GM23338 (cell line): ENCODE measurements at regions not wholly inside any gene's neighbourhood (a gene's known extent, or its start where the extent isn't known, plus 50 kb on each side); places are given as distances from the start of the nearest gene placed in this dataset.

Experiments used
- ATAC-seq: fragments of 200-7000 bp; cut with Tn5 transposase; 3 replicates; pipeline ENCODE4 v1.9.1; 2020
- DNase-seq: peaks from one replicate; pipeline ENCODE4 v3.0.0-alpha.2; 2015; ENCODE audit warnings: low spot score
- H2AFZ ChIP-seq: fragments of 200-600 bp; sonication (generic); 2 replicates; pipeline ENCODE4 v1.8.0; 2016; ENCODE audit warnings: antibody characterized with exemption, mild to moderate bottlenecking, moderate library complexity
- H3F3A ChIP-seq: fragments of 200-600 bp; sonication (generic); replicated peaks from 2 replicates; pipeline ENCODE4 v1.8.0; 2017; ENCODE audit warnings: antibody characterized with exemption, mixed run types, low read depth
- H3K27ac ChIP-seq: fragments of 200-600 bp; sonication (generic); 2 replicates; pipeline ENCODE4 v1.6.1; 2016; ENCODE audit warnings: low read depth
- H3K27me3 ChIP-seq: fragments of 200-600 bp; sonication (generic); 2 replicates; pipeline ENCODE4 v1.8.0; 2016; ENCODE audit warnings: mild to moderate bottlenecking, mixed run types, moderate library complexity; ENCODE audit not compliant: insufficient read depth
- H3K36me3 ChIP-seq: fragments of 200-600 bp; sonication (generic); 2 replicates; pipeline ENCODE4 v1.8.0; 2016; ENCODE audit warnings: mild to moderate bottlenecking; ENCODE audit not compliant: insufficient read depth
- H3K4me1 ChIP-seq: fragments of 200-600 bp; sonication (generic); 2 replicates; pipeline ENCODE4 v1.8.0; 2016; ENCODE audit warnings: mild to moderate bottlenecking, moderate library complexity; ENCODE audit not compliant: insufficient read depth
- H3K4me2 ChIP-seq: fragments of 200-600 bp; sonication (generic); 2 replicates; pipeline ENCODE4 v1.7.1; 2017; ENCODE audit warnings: mixed run types
- H3K4me3 ChIP-seq: fragments of 200-600 bp; sonication (generic); 2 replicates; pipeline ENCODE4 v1.6.1; 2016; ENCODE audit warnings: mixed run types
- H3K79me2 ChIP-seq: fragments of 200-600 bp; sonication (generic); replicated peaks from 2 replicates; pipeline ENCODE4 v1.8.0; 2017; ENCODE audit warnings: mild to moderate bottlenecking; ENCODE audit not compliant: insufficient read depth
- H3K9me2 ChIP-seq: fragments of 200-600 bp; sonication (generic); 2 replicates; pipeline ENCODE4 v1.8.0; 2017; ENCODE audit not compliant: insufficient read depth
- H4K20me1 ChIP-seq: fragments of 200-600 bp; sonication (generic); replicated peaks from 2 replicates; pipeline ENCODE4 v1.8.0; 2017; ENCODE audit warnings: mild to moderate bottlenecking; ENCODE audit not compliant: insufficient read depth
- H3K27ac Mint-ChIP-seq: 2 replicates; pipeline ENCODE4 v1.8.0; 2020; ENCODE audit warnings: inconsistent platforms, mild to moderate bottlenecking, moderate library complexity, mixed read lengths
- H3K27me3 Mint-ChIP-seq: 3 replicates; pipeline ENCODE4 v1.8.0; 2022; ENCODE audit warnings: low read depth, mild to moderate bottlenecking, moderate library complexity, mixed read lengths, inconsistent platforms; ENCODE audit not compliant: insufficient read depth, poor library complexity
- H3K36me3 Mint-ChIP-seq: 3 replicates; pipeline ENCODE4 v1.8.0; 2021; ENCODE audit warnings: low read depth, mild to moderate bottlenecking, inconsistent platforms, moderate library complexity, mixed read lengths
- H3K4me1 Mint-ChIP-seq: 3 replicates; pipeline ENCODE4 v1.8.0; 2020; ENCODE audit warnings: mild to moderate bottlenecking, inconsistent platforms, mixed read lengths
- H3K4me3 Mint-ChIP-seq: 3 replicates; pipeline ENCODE4 v1.8.0; 2021; ENCODE audit warnings: moderate library complexity, mild to moderate bottlenecking, inconsistent platforms, mixed read lengths
- H3K9me3 Mint-ChIP-seq: 3 replicates; pipeline ENCODE4 v1.8.0; 2020; ENCODE audit warnings: moderate library complexity, mild to moderate bottlenecking, inconsistent platforms, mixed read lengths
- CREB1 ChIP-seq: fragments of 250-450 bp; sonication (Bioruptor Pico); IDR thresholded peaks from 2 replicates; pipeline ENCODE4 v1.5.0; 2020; ENCODE audit warnings: low read depth, mild to moderate bottlenecking, moderate library complexity
- CTCF ChIP-seq, 2 experiments: fragments of 200-600 bp in 1 of 2; sonication (generic) in 1 of 2; conservative IDR thresholded peaks; 2 replicates each; pipeline versions ENCODE4 v1.5.1 to v1.6.1; 2016 to 2017; ENCODE audit warnings: antibody characterized with exemption in 2 of 2, low read depth in 2 of 2, mild to moderate bottlenecking in 2 of 2, moderate library complexity in 1 of 2
- EZH2 ChIP-seq: fragments of 200-600 bp; sonication (generic); IDR thresholded peaks from one replicate; pipeline ENCODE4 v1.8.0; 2017; ENCODE audit warnings: antibody characterized with exemption, mild to moderate bottlenecking, low read depth; ENCODE audit not compliant: unreplicated experiment
- EZH2phosphoT487 ChIP-seq: fragments of 200-600 bp; sonication (generic); IDR thresholded peaks from one replicate; pipeline ENCODE4 v1.8.1; 2018; ENCODE audit warnings: antibody characterized with exemption; ENCODE audit not compliant: unreplicated experiment
- JUNB ChIP-seq: IDR thresholded peaks from one replicate; pipeline ENCODE4 v1.6.1; 2016; ENCODE audit warnings: antibody characterized with exemption; ENCODE audit not compliant: unreplicated experiment
- NANOG ChIP-seq: IDR thresholded peaks from 2 replicates; pipeline ENCODE4 v1.6.1; 2016; ENCODE audit warnings: antibody characterized with exemption, borderline replicate concordance
- POLR2AphosphoS5 ChIP-seq: IDR thresholded peaks from 2 replicates; pipeline ENCODE4 v1.6.1; 2016; ENCODE audit warnings: antibody characterized with exemption, low read depth
- REST ChIP-seq: IDR thresholded peaks from one replicate; pipeline ENCODE4 v1.6.1; 2018; ENCODE audit warnings: antibody characterized with exemption; ENCODE audit not compliant: unreplicated experiment
- STAT1 ChIP-seq: IDR thresholded peaks from one replicate; pipeline ENCODE4 v1.6.1; 2016; ENCODE audit warnings: antibody characterized with exemption; ENCODE audit not compliant: unreplicated experiment
- ZNF114 ChIP-seq: fragments of 250-450 bp; sonication (Bioruptor Pico); IDR thresholded peaks from 2 replicates; pipeline ENCODE4 v1.5.0; 2020; ENCODE audit warnings: mild to moderate bottlenecking, moderate library complexity
- ZNF331 ChIP-seq: fragments of 250-450 bp; sonication (Bioruptor Pico); IDR thresholded peaks from 2 replicates; pipeline ENCODE4 v1.5.0; 2020; ENCODE audit warnings: low read depth, mild to moderate bottlenecking, moderate library complexity
- ZNF462 ChIP-seq: fragments of 250-450 bp; sonication (Bioruptor Pico); IDR thresholded peaks from 2 replicates; pipeline ENCODE4 v1.5.0; 2020; ENCODE audit warnings: mild to moderate bottlenecking, moderate library complexity
- TF ChIP-seq, protein P1 (sequence below): IDR thresholded peaks from 2 replicates; pipeline ENCODE4 v1.6.1; 2016; ENCODE audit warnings: antibody characterized with exemption

- no peaks in the 10 kb centered on the region for H3F3A ChIP-seq
- H4K20me1 ChIP-seq = no peaks in the 10 kb centered on the region
- H3K4me1 ChIP-seq = no peaks in the 10 kb centered on the region
- no peak for DNase-seq
- no peak for TF ChIP-seq ZNF462 (CRISPR knock-in tag)
- no peak for TF ChIP-seq STAT1
- no peak for TF ChIP-seq CTCF (conservative IDR thresholded peaks at IDR 0.05; ENCODE audit: low read depth in 2 of 2)
- no peak for TF ChIP-seq EZH2
- TF ChIP-seq CREB1 (CRISPR knock-in tag) = no peak
- TF ChIP-seq REST = no peak
- no peak for TF ChIP-seq ZNF331 (CRISPR knock-in tag)
- TF ChIP-seq JUNB = no peak
- no peak for TF ChIP-seq ZNF114
- no peak for TF ChIP-seq EZH2phosphoT487
- no peak for TF ChIP-seq POLR2AphosphoS5
- TF ChIP-seq NANOG = no peak
- TF ChIP-seq, protein P1, sequence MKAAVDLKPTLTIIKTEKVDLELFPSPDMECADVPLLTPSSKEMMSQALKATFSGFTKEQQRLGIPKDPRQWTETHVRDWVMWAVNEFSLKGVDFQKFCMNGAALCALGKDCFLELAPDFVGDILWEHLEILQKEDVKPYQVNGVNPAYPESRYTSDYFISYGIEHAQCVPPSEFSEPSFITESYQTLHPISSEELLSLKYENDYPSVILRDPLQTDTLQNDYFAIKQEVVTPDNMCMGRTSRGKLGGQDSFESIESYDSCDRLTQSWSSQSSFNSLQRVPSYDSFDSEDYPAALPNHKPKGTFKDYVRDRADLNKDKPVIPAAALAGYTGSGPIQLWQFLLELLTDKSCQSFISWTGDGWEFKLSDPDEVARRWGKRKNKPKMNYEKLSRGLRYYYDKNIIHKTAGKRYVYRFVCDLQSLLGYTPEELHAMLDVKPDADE = no peak
- no peak overlapping the region for H3K27ac ChIP-seq
- H3K4me3 Mint-ChIP-seq = no peak overlapping the region
- no peaks in the 10 kb centered on the region for H3K27me3 Mint-ChIP-seq
- H3K36me3 ChIP-seq = no peaks in the 10 kb centered on the region
- no peak for ATAC-seq
- H3K9me3 Mint-ChIP-seq = peaks cover 14% of the 10 kb centered on the region; the same call in 2 of the 3 replicates
- H3K27me3 ChIP-seq = no peaks in the 10 kb centered on the region
- H3K27ac Mint-ChIP-seq = no peak overlapping the region
- H2AFZ ChIP-seq = no peak overlapping the region
- no peak overlapping the region for H3K4me2 ChIP-seq
- peaks cover 5% of the 10 kb centered on the region; the same call in 2 of the 3 replicates for H3K4me1 Mint-ChIP-seq
- no peaks in the 10 kb centered on the region for H3K9me2 ChIP-seq
- peaks cover 2% of the 10 kb centered on the region; the same call in 1 of the 3 replicates for H3K36me3 Mint-ChIP-seq
- no peak overlapping the region for H3K4me3 ChIP-seq
- no peaks in the 10 kb centered on the region for H3K79me2 ChIP-seq
Measured at GRCh38 chr11:111067994-111068393, 177.5 kb upstream of the POU2AF2 start.
